ENCODE measurements at regions not wholly inside any gene's neighbourhood (a gene's known extent, or its start where the extent isn't known, plus 50 kb on each side); places are given as distances from the start of the nearest gene placed in this dataset.

DNA sequence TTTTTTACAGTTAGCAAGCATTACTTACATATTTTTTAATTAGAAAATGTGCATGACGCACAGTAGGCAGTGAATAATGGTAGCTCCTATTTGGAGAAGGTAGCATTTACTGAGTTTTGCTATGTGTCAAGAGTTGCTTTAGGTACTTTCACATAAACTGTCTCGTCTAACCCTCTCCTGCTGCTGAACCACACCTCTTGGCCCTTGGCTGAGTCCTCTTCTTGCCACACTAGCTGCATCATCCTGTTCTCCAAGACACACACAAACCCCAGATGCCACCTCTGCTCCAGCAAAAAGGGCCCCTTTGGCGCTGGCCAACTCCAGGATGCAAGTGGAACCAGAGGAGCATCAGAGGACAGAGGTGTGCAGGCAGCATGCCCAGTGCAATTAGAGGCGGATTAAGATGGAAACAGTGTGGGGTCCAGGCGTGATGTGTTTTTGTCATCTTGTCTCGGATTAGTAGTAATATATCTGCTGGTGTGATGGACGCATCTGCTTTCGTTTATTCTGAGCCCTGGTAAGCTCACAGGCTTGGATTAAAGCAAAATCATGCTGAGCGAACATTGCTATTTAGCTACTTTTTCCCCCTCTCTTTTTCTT is 367.0 kb upstream of the CADM1 start:
- no peak for TF ChIP-seq POLR2A (IDR thresholded peaks at IDR 0.05)
- TF ChIP-seq, protein P1, sequence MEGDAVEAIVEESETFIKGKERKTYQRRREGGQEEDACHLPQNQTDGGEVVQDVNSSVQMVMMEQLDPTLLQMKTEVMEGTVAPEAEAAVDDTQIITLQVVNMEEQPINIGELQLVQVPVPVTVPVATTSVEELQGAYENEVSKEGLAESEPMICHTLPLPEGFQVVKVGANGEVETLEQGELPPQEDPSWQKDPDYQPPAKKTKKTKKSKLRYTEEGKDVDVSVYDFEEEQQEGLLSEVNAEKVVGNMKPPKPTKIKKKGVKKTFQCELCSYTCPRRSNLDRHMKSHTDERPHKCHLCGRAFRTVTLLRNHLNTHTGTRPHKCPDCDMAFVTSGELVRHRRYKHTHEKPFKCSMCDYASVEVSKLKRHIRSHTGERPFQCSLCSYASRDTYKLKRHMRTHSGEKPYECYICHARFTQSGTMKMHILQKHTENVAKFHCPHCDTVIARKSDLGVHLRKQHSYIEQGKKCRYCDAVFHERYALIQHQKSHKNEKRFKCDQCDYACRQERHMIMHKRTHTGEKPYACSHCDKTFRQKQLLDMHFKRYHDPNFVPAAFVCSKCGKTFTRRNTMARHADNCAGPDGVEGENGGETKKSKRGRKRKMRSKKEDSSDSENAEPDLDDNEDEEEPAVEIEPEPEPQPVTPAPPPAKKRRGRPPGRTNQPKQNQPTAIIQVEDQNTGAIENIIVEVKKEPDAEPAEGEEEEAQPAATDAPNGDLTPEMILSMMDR (IDR thresholded peaks at IDR 0.05), result no peak
- TF ChIP-seq POLR2AphosphoS5 (IDR thresholded peaks at IDR 0.05; ENCODE audit: insufficient read depth in 1 of 2, low read depth in 1 of 2), result no peak
